CD14-positive monocyte (primary cell): ENCODE measurements at regions not wholly inside any gene's neighbourhood (a gene's known extent, or its start where the extent isn't known, plus 50 kb on each side); places are given as distances from the start of the nearest gene placed in this dataset.

ENCODE experiments used
- DNase-seq, 3 donors: peaks; one replicate each; pipeline ENCODE4 v3.0.0-alpha.2; 2011 to 2022
- H2AFZ ChIP-seq: 2 replicates; pipeline ENCODE4 v1.6.0; 2012; ENCODE audit warnings: mild to moderate bottlenecking, low read depth, low read length, inconsistent platforms; ENCODE audit not compliant: insufficient read depth, poor library complexity, severe bottlenecking
- H3K27ac ChIP-seq, 2 donors: 1 replicate in 1 of 2; 2 replicates in 1 of 2; pipeline ENCODE4 v1.5.1; 2012 to 2013; ENCODE audit warnings: low read length in 2 of 2, control low read depth in 1 of 2, inconsistent platforms in 1 of 2, low read depth in 1 of 2, mild to moderate bottlenecking in 1 of 2
- H3K27me3 ChIP-seq, 2 donors: one replicate each; pipeline versions ENCODE4 v1.6.0 to v1.6.1; 2011 to 2013; ENCODE audit warnings: low read length in 2 of 2; ENCODE audit not compliant: control insufficient read depth in 2 of 2, insufficient read depth in 2 of 2
- H3K36me3 ChIP-seq, 2 donors: replicated peaks in 1 of 2; 1 replicate in 1 of 2; 2 replicates in 1 of 2; pipeline versions ENCODE4 v1.5.1 to v1.6.1; 2012 to 2013; ENCODE audit warnings: low read length in 2 of 2, control low read depth in 1 of 2, inconsistent platforms in 1 of 2, mild to moderate bottlenecking in 1 of 2; ENCODE audit not compliant: insufficient read depth in 2 of 2, control insufficient read depth in 1 of 2
- H3K4me1 ChIP-seq, 2 donors: 1 replicate in 1 of 2; 2 replicates in 1 of 2; pipeline versions ENCODE4 v1.5.1 to v1.6.1; 2012 to 2013; ENCODE audit warnings: low read length in 2 of 2, control low read depth in 1 of 2, inconsistent platforms in 1 of 2, mild to moderate bottlenecking in 1 of 2, moderate library complexity in 1 of 2; ENCODE audit not compliant: insufficient read depth in 2 of 2, control insufficient read depth in 1 of 2
- H3K4me2 ChIP-seq: replicated peaks from 2 replicates; pipeline ENCODE3; 2012; ENCODE audit warnings: low read length, moderate library complexity, mild to moderate bottlenecking; ENCODE audit not compliant: poor library complexity, severe bottlenecking; ENCODE audit errors: extremely low read depth
- H3K4me3 ChIP-seq, 3 experiments: fragments of 200-600 bp in 1 of 3; sonication (generic) in 1 of 3; replicated peaks in 1 of 3; 1 replicate in 2 of 3; 2 replicates in 1 of 3; pipeline ENCODE4 v1.5.1; 2011 to 2013; ENCODE audit warnings: low read length in 3 of 3, mild to moderate bottlenecking in 3 of 3, control low read depth in 2 of 3, low read depth in 2 of 3, inconsistent platforms in 1 of 3, moderate library complexity in 1 of 3
- H3K79me2 ChIP-seq: 2 replicates; pipeline ENCODE4 v1.6.0; 2012; ENCODE audit warnings: mild to moderate bottlenecking, control low read depth, inconsistent platforms, low read length, moderate library complexity; ENCODE audit not compliant: insufficient read depth
- H3K9ac ChIP-seq: 2 replicates; pipeline ENCODE4 v1.6.0; 2017; ENCODE audit warnings: low read length, mild to moderate bottlenecking; ENCODE audit not compliant: insufficient read depth, poor library complexity, severe bottlenecking
- H3K9me3 ChIP-seq, 2 donors: replicated peaks in 1 of 2; 1 replicate in 1 of 2; 2 replicates in 1 of 2; pipeline versions ENCODE4 v1.5.1 to v1.6.1; 2012 to 2013; ENCODE audit warnings: low read length in 2 of 2, control low read depth in 1 of 2; ENCODE audit not compliant: control insufficient read depth in 1 of 2, insufficient read depth in 1 of 2
- H4K20me1 ChIP-seq: 2 replicates; pipeline ENCODE4 v1.6.0; 2012; ENCODE audit warnings: mild to moderate bottlenecking, low read length, control low read depth, moderate library complexity; ENCODE audit not compliant: insufficient read depth
- H3K27ac Mint-ChIP-seq, 7 donors: one replicate each; pipeline ENCODE4 v1.8.0; 2020; ENCODE audit warnings: mild to moderate bottlenecking in 7 of 7, mixed read lengths in 7 of 7, moderate library complexity in 6 of 7, inconsistent platforms in 2 of 7
- H3K27me3 Mint-ChIP-seq, 3 donors: one replicate each; pipeline ENCODE4 v1.8.0; 2021 to 2022; ENCODE audit warnings: low read depth in 3 of 3, mild to moderate bottlenecking in 3 of 3, mixed read lengths in 3 of 3, moderate library complexity in 3 of 3, inconsistent platforms in 1 of 3
- H3K36me3 Mint-ChIP-seq, 2 donors: one replicate each; pipeline ENCODE4 v1.8.0; 2020; ENCODE audit warnings: mixed read lengths in 2 of 2, inconsistent platforms in 1 of 2, mild to moderate bottlenecking in 1 of 2
- H3K4me1 Mint-ChIP-seq: one replicate; pipeline ENCODE4 v1.8.0; 2020; ENCODE audit warnings: mild to moderate bottlenecking, mixed read lengths
- H3K4me3 Mint-ChIP-seq, 2 donors: one replicate each; pipeline ENCODE4 v1.8.0; 2020; ENCODE audit warnings: mild to moderate bottlenecking in 2 of 2, mixed read lengths in 2 of 2, moderate library complexity in 1 of 2
- H3K9me3 Mint-ChIP-seq, 7 donors: one replicate each; pipeline ENCODE4 v1.8.0; 2020 to 2022; ENCODE audit warnings: mixed read lengths in 7 of 7, mild to moderate bottlenecking in 6 of 7, moderate library complexity in 6 of 7, inconsistent platforms in 2 of 7
- WGBS: methylation state at CpG from one replicate; pipeline ENCODE4 v1.1.5; 2013; ENCODE audit warnings: missing lambda C conversion rate; ENCODE audit not compliant: insufficient coverage; 5-methylcytosine and 5-hydroxymethylcytosine counted together
- intact Hi-C, 2 donors: fragments of 100-400 bp; cut with micrococcal nuclease; formaldehyde crosslinking; loops; one replicate each; pipeline versions ENCODE4 v1.15.0 to v1.15.1; 2023
- TF ChIP-seq, protein P1 (sequence below): fragments of 200-600 bp; IDR thresholded peaks from one replicate; pipeline ENCODE4 v1.8.0; 2022; ENCODE audit warnings: antibody characterized with exemption, mild to moderate bottlenecking

- no peak overlapping the region for H3K4me3 Mint-ChIP-seq
- peaks cover 3 to 19% (median 7%) of the 10 kb centered on the region in 7 donors for H3K9me3 Mint-ChIP-seq
- Histone ChIP-seq H3K27ac (no peak overlapping the region), H3K9me3 (no peaks in the 10 kb centered on the region), H3K27me3 (no peaks in the 10 kb centered on the region), H3K4me3 (no peak overlapping the region), H3K4me1 (no peaks in the 10 kb centered on the region), H3K4me2 (no peak overlapping the region), H4K20me1 (no peaks in the 10 kb centered on the region), H2AFZ (no peak overlapping the region), H3K9ac (no peak overlapping the region), H3K36me3 (no peaks in the 10 kb centered on the region), H3K79me2 (no peaks in the 10 kb centered on the region)
- H3K27me3 Mint-ChIP-seq: peaks cover 0 to 4% (median 2%) of the 10 kb centered on the region in 3 donors
- no CpG with 5 or more reads among the region's 2 CpGs for WGBS
- TF ChIP-seq, protein P1, sequence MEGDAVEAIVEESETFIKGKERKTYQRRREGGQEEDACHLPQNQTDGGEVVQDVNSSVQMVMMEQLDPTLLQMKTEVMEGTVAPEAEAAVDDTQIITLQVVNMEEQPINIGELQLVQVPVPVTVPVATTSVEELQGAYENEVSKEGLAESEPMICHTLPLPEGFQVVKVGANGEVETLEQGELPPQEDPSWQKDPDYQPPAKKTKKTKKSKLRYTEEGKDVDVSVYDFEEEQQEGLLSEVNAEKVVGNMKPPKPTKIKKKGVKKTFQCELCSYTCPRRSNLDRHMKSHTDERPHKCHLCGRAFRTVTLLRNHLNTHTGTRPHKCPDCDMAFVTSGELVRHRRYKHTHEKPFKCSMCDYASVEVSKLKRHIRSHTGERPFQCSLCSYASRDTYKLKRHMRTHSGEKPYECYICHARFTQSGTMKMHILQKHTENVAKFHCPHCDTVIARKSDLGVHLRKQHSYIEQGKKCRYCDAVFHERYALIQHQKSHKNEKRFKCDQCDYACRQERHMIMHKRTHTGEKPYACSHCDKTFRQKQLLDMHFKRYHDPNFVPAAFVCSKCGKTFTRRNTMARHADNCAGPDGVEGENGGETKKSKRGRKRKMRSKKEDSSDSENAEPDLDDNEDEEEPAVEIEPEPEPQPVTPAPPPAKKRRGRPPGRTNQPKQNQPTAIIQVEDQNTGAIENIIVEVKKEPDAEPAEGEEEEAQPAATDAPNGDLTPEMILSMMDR: no peak
- no peaks in the 10 kb centered on the region for H3K36me3 Mint-ChIP-seq
- no peaks in the 10 kb centered on the region for H3K4me1 Mint-ChIP-seq
- H3K27ac Mint-ChIP-seq: no peak overlapping the region
- intact Hi-C loops: no loop called here
- no peak for DNase-seq
Measured at GRCh38 chrX:42585842-42586621, 191.9 kb downstream of the PPP1R2C start.

DNA sequence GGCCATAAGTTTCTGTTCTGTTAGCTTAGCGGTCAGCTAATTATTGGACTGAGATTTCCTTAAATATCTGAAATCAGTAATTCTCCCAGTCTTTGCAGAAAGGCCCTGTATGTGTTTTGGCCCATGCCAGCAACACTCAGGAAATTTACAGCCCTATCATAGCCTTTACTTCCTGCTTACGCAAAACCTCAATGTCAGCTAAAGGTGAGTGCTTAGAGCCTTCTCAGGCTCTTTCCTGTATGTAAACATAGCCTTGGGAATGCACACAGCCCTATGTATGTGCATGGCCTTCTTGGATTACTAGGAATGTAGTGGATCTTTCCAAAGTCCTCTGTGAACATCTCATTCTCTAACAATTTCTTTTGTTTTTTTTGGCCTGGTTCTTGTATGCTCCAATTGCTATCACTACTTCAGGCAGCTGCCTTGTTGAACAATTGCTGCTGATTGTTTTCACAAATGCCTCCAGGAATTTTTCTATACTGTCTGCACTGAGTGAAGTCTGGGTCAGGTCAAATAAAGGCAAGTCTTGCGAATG is 200.0 kb downstream of the PPP1R2C start:
- WGBS: no CpG with 5 or more reads among the region's 3 CpGs
- Mint-ChIP-seq H3K4me3 (no peak overlapping the region), H3K36me3 (no peaks in the 10 kb centered on the region), H3K4me1 (no peaks in the 10 kb centered on the region), H3K27ac (no peak overlapping the region), H3K27me3 (peaks cover 0 to 2% (median 0%) of the 10 kb centered on the region in 3 donors), H3K9me3 (peaks cover 0 to 6% (median under 1%) of the 10 kb centered on the region in 7 donors)
- TF ChIP-seq, protein P1: no peak
- H3K9me3 ChIP-seq: no peaks in the 10 kb centered on the region
- H3K4me2 ChIP-seq: no peak overlapping the region
- no peak overlapping the region for H3K4me3 ChIP-seq
- intact Hi-C loops: no loop called here
- no peak overlapping the region for H3K27ac ChIP-seq
- H3K79me2 ChIP-seq: no peaks in the 10 kb centered on the region
- H3K27me3 ChIP-seq: no peaks in the 10 kb centered on the region
- H3K9ac ChIP-seq: no peak overlapping the region
- H3K36me3 ChIP-seq: no peaks in the 10 kb centered on the region
- DNase-seq: no peak
- no peak overlapping the region for H2AFZ ChIP-seq
- no peaks in the 10 kb centered on the region for H4K20me1 ChIP-seq
- no peaks in the 10 kb centered on the region for H3K4me1 ChIP-seq
